Spleen (tissue), 11 donors: ENCODE measurements at regions not wholly inside any gene's neighbourhood (a gene's known extent, or its start where the extent isn't known, plus 50 kb on each side); places are given as distances from the start of the nearest gene placed in this dataset.

Source experiments
- DNase-seq: peaks from one replicate; pipeline ENCODE4 v3.0.0-alpha.2; 2020
- H3K27ac ChIP-seq, 8 donors: fragments of 200-600 bp; sonication (generic) in 7 of 8; 1 replicate in 4 of 8; 2 replicates in 4 of 8; pipeline versions ENCODE4 v1.5.0 to v1.8.0; 2016 to 2021; ENCODE audit warnings: inconsistent platforms in 4 of 8, mild to moderate bottlenecking in 4 of 8, moderate library complexity in 1 of 8
- H3K27me3 ChIP-seq, 7 donors: fragments of 200-600 bp; sonication (generic) in 6 of 7; replicated peaks in 1 of 7; 1 replicate in 4 of 7; 2 replicates in 3 of 7; pipeline versions ENCODE4 v1.5.0 to v1.8.0; 2016 to 2021; ENCODE audit warnings: inconsistent platforms in 3 of 7, mild to moderate bottlenecking in 1 of 7
- H3K36me3 ChIP-seq, 6 donors: fragments of 200-600 bp; sonication (generic) in 5 of 6; 1 replicate in 4 of 6; 2 replicates in 2 of 6; pipeline versions ENCODE4 v1.5.0 to v1.8.0; 2016 to 2021; ENCODE audit warnings: inconsistent platforms in 2 of 6
- H3K4me1 ChIP-seq, 6 donors: fragments of 200-600 bp; sonication (generic) in 5 of 6; 1 replicate in 3 of 6; 2 replicates in 3 of 6; pipeline versions ENCODE4 v1.5.0 to v1.8.0; 2016 to 2021; ENCODE audit warnings: inconsistent platforms in 3 of 6
- H3K4me3 ChIP-seq, 8 donors: fragments of 200-600 bp; sonication (generic) in 7 of 8; 1 replicate in 4 of 8; 2 replicates in 4 of 8; pipeline versions ENCODE4 v1.5.0 to v1.8.0; 2016 to 2021; ENCODE audit warnings: inconsistent platforms in 4 of 8, mild to moderate bottlenecking in 4 of 8, moderate library complexity in 2 of 8
- H3K9me3 ChIP-seq, 8 donors: fragments of 200-600 bp; sonication (generic) in 7 of 8; 1 replicate in 4 of 8; 2 replicates in 4 of 8; pipeline versions ENCODE4 v1.5.0 to v1.8.0; 2016 to 2021; ENCODE audit warnings: inconsistent platforms in 4 of 8
- POLR2A ChIP-seq, 3 donors: fragments of 450-650 bp; IDR thresholded peaks; one replicate each; pipeline ENCODE4 v1.5.1; 2017; ENCODE audit warnings: antibody characterized with exemption in 3 of 3, mild to moderate bottlenecking in 1 of 3
- POLR2AphosphoS5 ChIP-seq, 3 donors: sonication (generic); formaldehyde crosslinking; IDR thresholded peaks; one replicate each; pipeline ENCODE4 v1.5.1; 2017; ENCODE audit warnings: antibody characterized with exemption in 3 of 3
- WGBS, 5 donors: extraction: QIAGEN DNeasy Blood & Tissue Kit in 3 of 5; methylation state at CpG; one replicate each; pipeline versions ENCODE4 v1.1.5 to v1.1.7; 2013 to 2018; 5-methylcytosine and 5-hydroxymethylcytosine counted together
- intact Hi-C: fragments of 100-400 bp; cut with DNase I; formaldehyde crosslinking; loops from one replicate; pipeline ENCODE4 v1.15.0; 2023; ENCODE audit warnings: low total_unique reads
- TF ChIP-seq, protein P1 (sequence below), 11 experiments: fragments of 200-600 bp in 7 of 11; fragments of 450-650 bp in 4 of 11; sonication (generic) in 4 of 11; IDR thresholded peaks in 8 of 11; conservative IDR thresholded peaks in 3 of 11; 1 replicate in 7 of 11; 2 replicates in 4 of 11; pipeline versions ENCODE4 v1.4.0 to v1.8.0; 2016 to 2021; ENCODE audit warnings: antibody characterized with exemption in 11 of 11, inconsistent platforms in 4 of 11, mild to moderate bottlenecking in 1 of 11
- donor health status: healthy with polysubstance abuse.
- donor health status: DM: no; HTN: no; CAD: no; lungs with moderate emphysema.
- donor health status: DM: no; HTN: no; CAD: no.
- donor health status: Bipolar disorder and iron deficiency.
- donor health status: healthy.
- donor health status: DM: no; HTN: no; CAD: no.
- donor health status: DM: yes; HTN: yes; CAD: no.

GRCh38 chr2:14423145-14423906 is 209.2 kb upstream of the LRATD1 start:
- DNase-seq, result no peak
- H3K9me3 ChIP-seq, result peaks cover 0 to 4% (median 0%) of the 10 kb centered on the region in 8 donors
- WGBS, 5 donors, result 51 to 58% (median 53%) methylated on average over 2 of the region's 2 CpGs
- no peaks in the 10 kb centered on the region for H3K36me3 ChIP-seq
- no peak overlapping the region for H3K27ac ChIP-seq
- H3K4me1 ChIP-seq, result no peaks in the 10 kb centered on the region
- intact Hi-C loops, result no loop called here
- H3K4me3 ChIP-seq, result no peak overlapping the region
- TF ChIP-seq POLR2AphosphoS5 (IDR thresholded peaks at IDR 0.05) (no peak), POLR2A (IDR thresholded peaks at IDR 0.05) (no peak)
- TF ChIP-seq, protein P1, sequence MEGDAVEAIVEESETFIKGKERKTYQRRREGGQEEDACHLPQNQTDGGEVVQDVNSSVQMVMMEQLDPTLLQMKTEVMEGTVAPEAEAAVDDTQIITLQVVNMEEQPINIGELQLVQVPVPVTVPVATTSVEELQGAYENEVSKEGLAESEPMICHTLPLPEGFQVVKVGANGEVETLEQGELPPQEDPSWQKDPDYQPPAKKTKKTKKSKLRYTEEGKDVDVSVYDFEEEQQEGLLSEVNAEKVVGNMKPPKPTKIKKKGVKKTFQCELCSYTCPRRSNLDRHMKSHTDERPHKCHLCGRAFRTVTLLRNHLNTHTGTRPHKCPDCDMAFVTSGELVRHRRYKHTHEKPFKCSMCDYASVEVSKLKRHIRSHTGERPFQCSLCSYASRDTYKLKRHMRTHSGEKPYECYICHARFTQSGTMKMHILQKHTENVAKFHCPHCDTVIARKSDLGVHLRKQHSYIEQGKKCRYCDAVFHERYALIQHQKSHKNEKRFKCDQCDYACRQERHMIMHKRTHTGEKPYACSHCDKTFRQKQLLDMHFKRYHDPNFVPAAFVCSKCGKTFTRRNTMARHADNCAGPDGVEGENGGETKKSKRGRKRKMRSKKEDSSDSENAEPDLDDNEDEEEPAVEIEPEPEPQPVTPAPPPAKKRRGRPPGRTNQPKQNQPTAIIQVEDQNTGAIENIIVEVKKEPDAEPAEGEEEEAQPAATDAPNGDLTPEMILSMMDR (IDR thresholded peaks at IDR 0.05 in 8 of 11, conservative IDR thresholded peaks at IDR 0.05 in 3 of 11), result no peak
- H3K27me3 ChIP-seq, result no peaks in the 10 kb centered on the region

DNA sequence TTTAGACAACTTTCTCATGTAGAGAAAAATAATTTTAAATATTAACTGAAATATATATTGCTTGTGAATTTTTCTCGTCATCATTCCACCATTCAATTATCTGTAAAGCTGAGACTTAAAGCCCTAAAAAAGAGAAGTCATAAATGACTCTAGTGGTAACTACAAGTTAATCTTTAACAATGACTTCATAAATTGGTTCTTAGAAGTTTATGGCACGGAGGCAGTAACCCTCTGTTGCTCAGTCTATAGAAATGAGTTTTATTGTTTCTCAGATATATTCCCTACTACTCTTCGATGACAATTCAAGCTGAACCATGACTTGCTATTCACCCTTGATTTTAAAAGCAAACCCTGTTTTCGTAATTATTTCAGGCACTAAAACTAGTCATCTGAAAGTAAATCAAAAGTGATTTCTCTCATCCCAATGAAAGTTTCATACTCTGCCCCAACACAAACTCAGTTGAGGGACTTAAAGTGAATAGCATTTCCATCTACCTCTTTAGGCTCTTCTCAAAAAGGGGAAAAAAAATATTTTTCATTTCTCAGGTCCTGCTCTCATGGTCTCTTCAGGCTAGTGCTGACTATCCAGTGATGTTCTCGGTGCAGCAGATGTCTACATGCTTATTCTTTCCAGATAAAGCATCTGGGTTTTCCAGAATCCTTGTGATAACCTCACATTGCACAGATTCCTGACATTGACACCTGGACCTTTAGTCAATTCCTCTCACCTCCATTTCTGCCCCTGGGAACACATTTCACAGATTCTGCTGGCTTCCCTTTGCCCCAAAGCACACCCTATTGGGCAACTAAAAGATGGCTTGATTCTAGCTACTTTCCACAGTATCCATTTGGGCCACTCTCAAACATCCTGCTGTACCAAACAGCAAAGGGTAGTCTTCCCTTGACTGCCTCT is 207.8 kb upstream of the LRATD1 start:
- no peak overlapping the region for H3K4me3 ChIP-seq
- intact Hi-C loops, result no loop called here
- no peaks in the 10 kb centered on the region for H3K36me3 ChIP-seq
- no peaks in the 10 kb centered on the region for H3K27me3 ChIP-seq
- TF ChIP-seq POLR2AphosphoS5 (IDR thresholded peaks at IDR 0.05) (no peak), POLR2A (IDR thresholded peaks at IDR 0.05) (no peak)
- TF ChIP-seq, protein P1 (IDR thresholded peaks at IDR 0.05 in 8 of 11, conservative IDR thresholded peaks at IDR 0.05 in 3 of 11), result no peak
- WGBS, 5 donors, result 68 to 85% (median 79%) methylated on average over 5 of the region's 5 CpGs
- no peak overlapping the region for H3K27ac ChIP-seq
- H3K9me3 ChIP-seq, result peaks cover 0 to 3% (median 0%) of the 10 kb centered on the region in 8 donors
- no peaks in the 10 kb centered on the region for H3K4me1 ChIP-seq
- DNase-seq, result no peak

DNA sequence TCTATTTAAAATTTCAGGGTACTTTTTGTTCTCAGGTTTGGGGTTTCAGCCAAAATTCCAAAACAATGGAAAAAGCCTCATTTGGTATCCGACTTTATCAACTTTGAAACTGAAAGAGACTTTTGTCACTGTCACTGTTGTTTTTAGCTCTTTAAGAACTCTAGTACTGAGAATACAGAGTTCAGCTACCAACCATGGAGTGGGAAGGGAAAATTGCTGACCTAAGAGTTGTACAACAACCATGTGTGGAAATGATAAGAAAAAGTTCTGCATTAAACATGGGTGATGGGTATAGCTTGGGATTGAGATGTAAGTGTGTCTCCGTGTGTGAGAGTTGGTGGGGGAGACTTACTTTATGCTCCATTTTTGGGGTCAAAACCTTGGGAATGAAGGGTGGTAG is 206.6 kb upstream of the LRATD1 start:
- 84 to 91% (median 87%) methylated on average over 2 of the region's 2 CpGs for WGBS, 5 donors
- H3K27me3 ChIP-seq, result no peaks in the 10 kb centered on the region
- intact Hi-C loops, result no loop called here
- H3K9me3 ChIP-seq, result peaks cover 0 to 3% (median 0%) of the 10 kb centered on the region in 8 donors
- no peak for DNase-seq
- TF ChIP-seq POLR2AphosphoS5 (IDR thresholded peaks at IDR 0.05), result no peak
- TF ChIP-seq, protein P1 (IDR thresholded peaks at IDR 0.05 in 8 of 11, conservative IDR thresholded peaks at IDR 0.05 in 3 of 11), result no peak
- TF ChIP-seq POLR2A (IDR thresholded peaks at IDR 0.05), result no peak
- no peaks in the 10 kb centered on the region for H3K36me3 ChIP-seq
- H3K4me3 ChIP-seq, result no peak overlapping the region
- no peak overlapping the region for H3K27ac ChIP-seq
- H3K4me1 ChIP-seq, result no peaks in the 10 kb centered on the region

DNA sequence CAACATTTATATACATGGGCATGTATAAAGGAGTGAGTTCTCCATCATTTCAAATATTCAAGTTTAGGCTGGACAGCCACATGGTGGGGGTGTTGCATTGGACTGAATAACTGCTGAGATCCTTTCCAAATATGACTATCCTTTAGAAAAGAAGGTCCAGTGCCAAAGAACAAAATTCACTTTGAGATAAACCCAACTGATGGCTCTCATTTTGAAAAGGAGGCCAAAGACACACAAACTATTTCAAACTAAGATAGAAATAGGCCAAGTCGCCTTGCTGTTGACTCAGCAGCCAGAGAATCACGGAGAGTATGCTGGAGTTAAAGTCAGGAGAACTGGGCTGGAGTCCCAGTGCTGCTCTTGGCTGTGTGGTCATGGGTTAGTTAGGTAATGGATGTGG is 204.5 kb upstream of the LRATD1 start:
- WGBS, 5 donors, result 24 to 57% (median 41%) methylated on average over 2 of the region's 2 CpGs
- Histone ChIP-seq H3K27ac (no peak overlapping the region), H3K27me3 (no peaks in the 10 kb centered on the region), H3K4me1 (no peaks in the 10 kb centered on the region), H3K4me3 (no peak overlapping the region), H3K9me3 (peaks cover 0 to 3% (median 0%) of the 10 kb centered on the region in 8 donors), H3K36me3 (no peaks in the 10 kb centered on the region)
- DNase-seq, result no peak
- intact Hi-C loops, result no loop called here
- TF ChIP-seq, protein P1 (IDR thresholded peaks at IDR 0.05 in 8 of 11, conservative IDR thresholded peaks at IDR 0.05 in 3 of 11), result no peak
